Medulla oblongata (tissue), 1 donor: ENCODE measurements at regions not wholly inside any gene's neighbourhood (a gene's known extent, or its start where the extent isn't known, plus 50 kb on each side); places are given as distances from the start of the nearest gene placed in this dataset.
A peak's percentile ranks its signal among the peaks of the same experiment; 100 is the strongest.

Source experiments
- DNase-seq: peaks from one replicate; pipeline ENCODE4 v3.0.0-alpha.2; 2015; ENCODE audit errors: extremely low spot score

GRCh38 chr6:14783594-14783993 is 462.3 kb upstream of the JARID2 start:
- DNase-seq: no peak

GRCh38 chr6:14784596-14785492 is 461.0 kb upstream of the JARID2 start:
- DNase-seq: no peak

GRCh38 chr6:14785493-14785790 is 460.4 kb upstream of the JARID2 start:
- no peak for DNase-seq

GRCh38 chr6:14786008-14786407 is 459.9 kb upstream of the JARID2 start:
- DNase-seq: no peak

- DNase-seq: no peak
Observed at GRCh38 chr6:14786455-14786854, 459.4 kb upstream of the JARID2 start.

GRCh38 chr6:14787250-14787649 is 458.6 kb upstream of the JARID2 start:
- no peak for DNase-seq

GRCh38 chr6:14787677-14788076 is 458.2 kb upstream of the JARID2 start:
- no peak for DNase-seq

GRCh38 chr6:14789996-14790395 is 455.9 kb upstream of the JARID2 start:
- no peak for DNase-seq

- DNase-seq: no peak
Observed at GRCh38 chr6:14790976-14791375, 454.9 kb upstream of the JARID2 start.

- no peak for DNase-seq
Observed at GRCh38 chr6:14791526-14791925, 454.3 kb upstream of the JARID2 start.

GRCh38 chr6:14792118-14792955 is 453.5 kb upstream of the JARID2 start:
- no peak for DNase-seq

- DNase-seq: no peak
Observed at GRCh38 chr6:14795451-14795850, 450.4 kb upstream of the JARID2 start.

GRCh38 chr6:14796974-14797762 is 448.7 kb upstream of the JARID2 start:
- DNase-seq: no peak

- DNase-seq: no peak
Observed at GRCh38 chr6:14797875-14798593, 447.8 kb upstream of the JARID2 start.

- no peak for DNase-seq
Observed at GRCh38 chr6:14798594-14798982, 447.3 kb upstream of the JARID2 start.

- DNase-seq: no peak
Observed at GRCh38 chr6:14798996-14799588, 446.8 kb upstream of the JARID2 start.

- DNase-seq: peak; percentile 84
Observed at GRCh38 chr6:14799928-14800327, 445.9 kb upstream of the JARID2 start.

GRCh38 chr6:14802514-14803160 is 443.2 kb upstream of the JARID2 start:
- DNase-seq: no peak

GRCh38 chr6:14804001-14804784 is 441.7 kb upstream of the JARID2 start:
- DNase-seq: peak; percentile 75

GRCh38 chr6:14804785-14805210 is 441.1 kb upstream of the JARID2 start:
- DNase-seq: peak; percentile 91
